ENCODE measurements at regions not wholly inside any gene's neighbourhood (a gene's known extent, or its start where the extent isn't known, plus 50 kb on each side); places are given as distances from the start of the nearest gene placed in this dataset.
"Not testable (repeated sequence)": the region's sequence is repeated elsewhere in the genome, so short reads cannot be mapped to it uniquely, and the experiment has no call there.

GRCh38 chr4:130008461-130008860 lies 912.5 kb downstream of the C4orf33 start:
- DNase-seq (ENCODE audit: low spot score) = no peak

DNA sequence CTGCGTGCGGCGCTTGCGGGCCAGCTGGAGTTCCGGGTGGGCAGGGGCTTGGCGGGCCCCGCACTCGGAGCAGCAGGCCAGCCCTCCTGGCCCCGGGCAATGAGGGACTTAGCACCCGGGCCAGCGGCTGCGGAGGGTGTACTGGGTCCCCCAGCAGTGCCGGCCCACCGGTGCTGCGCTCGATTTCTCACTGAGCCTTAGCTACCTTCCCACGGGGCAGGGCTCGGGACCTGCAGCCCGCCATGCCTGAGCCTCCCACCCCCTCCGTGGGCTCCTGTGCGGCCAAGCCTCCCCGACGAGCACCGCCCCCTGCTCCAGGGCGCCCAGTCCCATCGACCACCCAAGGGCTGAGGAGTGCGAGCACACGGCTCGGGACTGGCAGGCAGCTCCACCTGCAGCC lies 916.9 kb downstream of the C4orf33 start:
- DNase-seq (ENCODE audit: low spot score) = not testable (repeated sequence)

DNA sequence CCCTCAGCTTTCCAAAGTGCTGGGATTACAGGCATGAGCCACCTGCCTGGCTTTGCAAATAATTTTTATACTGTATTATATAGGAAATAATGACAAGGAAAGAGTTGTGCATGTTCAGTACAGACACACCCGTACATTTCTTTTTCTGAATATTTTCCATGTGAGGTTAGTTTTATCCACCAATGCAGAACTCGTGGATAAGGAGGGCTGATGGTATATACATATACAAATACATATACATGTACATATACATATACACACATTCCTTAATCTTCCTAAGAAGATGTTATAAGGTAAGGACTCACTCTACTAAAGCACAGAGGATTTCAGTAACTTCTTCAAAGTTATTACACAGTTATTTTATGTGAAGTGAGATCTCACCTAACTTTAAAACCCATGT lies 925.8 kb downstream of the C4orf33 start:
- DNase-seq (ENCODE audit: low spot score) = no peak

DNA sequence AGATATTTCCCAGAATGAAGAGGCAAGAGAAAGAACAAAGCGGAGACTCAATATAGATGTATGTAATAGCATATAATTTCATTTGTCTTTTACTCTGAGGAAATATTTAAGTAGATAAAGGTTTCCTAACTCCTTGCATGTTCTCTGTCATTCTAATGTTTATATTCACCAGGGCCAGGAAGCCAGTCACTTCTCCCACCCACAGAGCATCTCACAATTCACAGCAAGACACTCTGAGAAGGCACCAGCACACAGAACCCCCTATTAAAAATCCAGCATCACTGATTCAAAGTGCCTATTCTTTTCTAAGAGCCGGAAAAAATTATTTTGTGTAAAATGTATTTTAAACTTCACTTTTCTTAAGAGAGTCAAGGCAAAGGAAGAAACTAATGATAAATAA lies 927.1 kb downstream of the C4orf33 start:
- DNase-seq (ENCODE audit: low spot score) = no peak

DNA sequence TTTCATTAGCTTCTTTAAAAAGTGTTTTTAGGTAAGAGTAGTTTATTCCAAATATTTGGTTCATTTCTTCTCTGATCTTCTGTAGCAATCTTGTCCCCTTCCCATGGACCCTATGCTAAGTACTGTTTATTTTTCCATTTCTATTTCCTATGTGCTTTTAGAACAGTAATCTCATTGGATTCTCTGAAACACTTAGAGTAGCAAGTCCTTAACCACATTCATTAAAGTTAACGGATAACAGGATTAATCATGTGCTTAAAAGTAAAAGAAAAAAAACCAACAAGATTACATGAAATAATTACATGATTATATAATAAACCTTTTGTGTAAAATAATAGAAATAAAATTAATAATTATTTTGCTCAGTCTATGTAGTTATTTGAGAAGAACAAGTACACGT lies 929.7 kb downstream of the C4orf33 start:
- DNase-seq (ENCODE audit: low spot score) = no peak

DNA sequence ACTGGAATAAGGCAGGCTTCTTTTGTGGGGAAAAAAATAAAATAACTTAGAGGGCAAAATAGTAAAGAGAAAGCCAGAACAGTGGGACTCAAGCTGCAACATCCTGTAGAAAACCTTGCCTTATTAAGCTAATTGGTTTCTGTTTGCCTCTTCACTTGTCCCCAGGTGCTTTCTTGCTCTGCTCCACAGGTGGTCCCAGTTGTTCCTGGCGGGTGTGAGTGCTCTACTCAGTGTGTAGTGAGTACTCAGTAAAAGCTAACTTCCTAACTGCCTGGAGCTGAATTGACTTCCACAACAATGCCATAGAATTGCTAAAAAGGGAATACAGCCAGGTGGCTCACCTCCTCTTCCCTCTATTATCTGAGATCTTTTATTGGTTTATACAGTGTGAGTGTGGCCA lies 930.2 kb downstream of the C4orf33 start:
- DNase-seq (ENCODE audit: low spot score) = no peak

GRCh38 chr4:130027973-130028372 lies 932.0 kb downstream of the C4orf33 start:
- DNase-seq (ENCODE audit: low spot score) = no peak

- DNase-seq (ENCODE audit: low spot score) = peak; percentile 51
These were observed 932.6 kb downstream of the C4orf33 start for GRCh38 chr4:130028552-130028951.

DNA sequence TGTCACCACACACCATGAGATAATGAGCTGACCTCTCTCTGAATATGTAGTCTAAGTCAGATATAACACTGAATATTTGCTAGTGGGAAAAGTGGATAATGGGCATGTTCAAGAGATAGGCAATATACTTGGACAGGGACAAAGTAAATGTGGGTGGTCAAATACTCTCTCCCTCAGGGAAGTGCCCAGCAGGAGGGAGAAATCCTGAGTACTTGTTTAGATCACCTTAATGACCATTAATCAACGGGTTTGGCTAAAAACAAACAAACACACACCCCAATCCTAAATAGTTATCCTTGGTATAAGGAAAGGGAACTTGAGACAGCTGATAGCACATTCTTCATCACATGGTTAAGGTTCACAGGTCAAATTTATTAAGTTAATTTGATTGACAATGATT lies 933.5 kb downstream of the C4orf33 start:
- no peak for DNase-seq (ENCODE audit: low spot score)

- DNase-seq (ENCODE audit: low spot score) = no peak
These were observed 935.9 kb downstream of the C4orf33 start for GRCh38 chr4:130031858-130032257.

GRCh38 chr4:130033657-130034056 lies 937.7 kb downstream of the C4orf33 start:
- not testable (repeated sequence) for DNase-seq (ENCODE audit: low spot score)

- DNase-seq (ENCODE audit: low spot score) = no peak
These were observed 938.9 kb downstream of the C4orf33 start for GRCh38 chr4:130034876-130035275.

- no peak for DNase-seq (ENCODE audit: low spot score)
These were observed 939.4 kb downstream of the C4orf33 start for GRCh38 chr4:130035391-130035790.

DNA sequence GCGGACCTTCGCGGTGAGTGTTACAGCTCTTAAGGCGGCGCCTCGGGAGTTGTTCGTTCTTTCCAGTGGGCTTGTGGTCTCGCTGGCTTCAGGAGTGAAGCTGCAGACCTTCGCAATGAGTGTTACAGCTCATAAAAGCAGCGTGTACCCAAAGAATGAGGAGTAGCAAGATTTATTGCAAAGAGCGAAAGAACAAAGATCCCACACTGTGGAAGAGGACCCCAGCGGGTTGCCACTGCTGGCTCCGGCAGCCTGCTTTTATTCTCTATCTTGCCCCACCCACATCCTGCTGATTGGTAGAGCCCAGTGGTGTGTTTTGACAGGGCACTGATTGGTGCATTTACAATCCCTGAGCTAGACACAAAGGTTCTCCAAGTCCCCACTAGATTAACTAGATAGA lies 941.9 kb downstream of the C4orf33 start:
- not testable (repeated sequence) for DNase-seq (ENCODE audit: low spot score)

DNA sequence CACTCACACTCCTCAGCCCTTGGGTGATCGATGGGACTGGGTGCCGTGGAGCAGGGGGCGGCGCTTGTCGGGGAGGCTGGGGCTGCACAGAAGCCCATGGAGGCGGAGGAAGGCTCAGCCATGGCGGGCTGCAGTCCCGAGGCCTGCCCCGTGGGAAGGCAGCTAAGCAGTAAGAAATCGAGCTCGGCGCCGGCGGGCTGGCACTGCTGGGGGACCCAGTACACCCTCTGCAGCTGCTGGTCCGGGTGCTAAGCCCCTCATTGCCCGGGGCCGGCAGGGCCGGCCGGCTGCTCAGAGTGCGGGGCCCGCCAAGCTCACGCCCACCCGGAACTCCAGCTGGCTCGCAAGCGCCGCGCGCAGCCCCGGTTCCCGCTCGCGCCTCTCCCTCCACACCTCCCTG lies 942.6 kb downstream of the C4orf33 start:
- DNase-seq (ENCODE audit: low spot score) = not testable (repeated sequence)

GRCh38 chr4:130043732-130044160 lies 947.8 kb downstream of the C4orf33 start:
- no peak for DNase-seq (ENCODE audit: low spot score)

- no peak for DNase-seq (ENCODE audit: low spot score)
These were observed 949.0 kb downstream of the C4orf33 start for GRCh38 chr4:130044788-130045531.

DNA sequence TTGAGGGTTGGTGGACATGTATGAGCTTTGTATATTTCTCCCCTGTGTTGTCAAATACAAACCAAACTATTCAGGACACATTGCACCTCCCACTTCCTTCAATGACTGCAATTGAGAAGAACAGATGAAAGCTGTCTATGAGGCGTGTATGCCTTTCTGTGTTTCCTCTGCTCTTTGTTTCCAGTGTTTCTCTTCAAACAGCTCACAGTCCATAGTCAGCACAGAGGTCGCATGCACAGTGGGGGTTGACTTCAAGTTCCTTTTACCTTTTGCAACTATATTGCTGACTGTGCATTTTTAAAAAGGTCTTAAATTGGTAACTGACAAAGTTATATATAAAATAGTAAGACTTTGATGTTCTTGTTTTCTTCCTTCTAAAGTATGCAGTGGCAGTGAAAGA lies 957.8 kb downstream of the C4orf33 start:
- no peak for DNase-seq (ENCODE audit: low spot score)

GRCh38 chr4:130054908-130055307 lies 959.0 kb downstream of the C4orf33 start:
- no peak for DNase-seq (ENCODE audit: low spot score)

GRCh38 chr4:130056286-130056685 lies 960.3 kb downstream of the C4orf33 start:
- DNase-seq (ENCODE audit: low spot score) = no peak

DNA sequence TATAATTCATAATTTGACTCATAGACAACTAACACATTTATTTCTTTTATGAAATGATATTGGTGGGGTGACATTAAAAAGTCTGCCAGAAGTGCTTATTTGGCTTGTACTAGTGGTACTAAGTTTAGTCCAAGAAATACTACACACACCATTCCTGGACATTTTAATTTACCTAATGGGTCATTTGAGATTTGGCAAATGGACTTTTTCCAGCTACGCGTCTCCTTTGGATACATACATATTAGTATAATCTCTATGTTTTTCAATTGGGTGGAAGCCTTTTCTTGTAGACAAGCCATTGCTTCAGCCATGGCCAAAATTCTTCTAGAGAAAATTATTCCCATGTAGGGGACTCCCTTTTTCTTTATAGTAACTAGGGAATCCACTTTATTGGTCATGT lies 968.5 kb downstream of the C4orf33 start:
- no peak for DNase-seq (ENCODE audit: low spot score)

GRCh38 chr4:130067419-130067818 lies 971.5 kb downstream of the C4orf33 start:
- DNase-seq (ENCODE audit: low spot score) = no peak

DNA sequence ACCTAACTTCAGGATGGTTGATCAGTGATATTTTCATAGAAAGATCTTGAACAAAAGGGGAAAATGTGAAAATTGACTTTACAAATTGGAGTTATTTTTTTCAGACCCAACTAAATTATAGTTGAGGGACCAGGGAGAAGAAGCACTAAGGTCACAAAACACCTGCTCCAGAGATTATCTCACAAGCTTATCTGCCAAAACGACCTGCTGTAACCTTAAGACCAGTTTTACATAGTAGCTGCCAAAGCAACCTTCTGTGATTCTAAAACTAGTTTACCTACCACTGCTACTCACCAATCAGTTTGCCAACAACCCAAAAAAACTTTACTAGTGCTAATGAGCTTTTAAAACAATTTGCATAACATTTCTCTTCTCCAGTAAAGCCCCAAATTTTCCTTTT lies 972.1 kb downstream of the C4orf33 start:
- no peak for DNase-seq (ENCODE audit: low spot score)

- no peak for DNase-seq (ENCODE audit: low spot score)
These were observed 975.8 kb downstream of the C4orf33 start for GRCh38 chr4:130071746-130072145.
